H9 (cell line): ENCODE measurements at regions not wholly inside any gene's neighbourhood (a gene's known extent, or its start where the extent isn't known, plus 50 kb on each side); places are given as distances from the start of the nearest gene placed in this dataset.
A peak's percentile ranks its signal among the peaks of the same experiment; 100 is the strongest.

Source experiments
- DNase-seq: peaks from one replicate; pipeline ENCODE4 v3.0.0-alpha.2; 2017
- H2AFZ ChIP-seq: one replicate; pipeline ENCODE4 v1.6.1; 2013; ENCODE audit warnings: mild to moderate bottlenecking, low read length, control low read depth, moderate library complexity
- H2AK5ac ChIP-seq: 2 replicates; pipeline ENCODE4 v1.6.1; 2013; ENCODE audit warnings: low read length, control low read depth, mixed read lengths; ENCODE audit not compliant: insufficient read length
- H2BK120ac ChIP-seq: one replicate; pipeline ENCODE4 v1.6.1; 2013; ENCODE audit warnings: low read depth, mild to moderate bottlenecking, low read length, control low read depth, inconsistent platforms; ENCODE audit not compliant: poor library complexity, severe bottlenecking
- H2BK12ac ChIP-seq: 2 replicates; pipeline ENCODE4 v1.6.1; 2013; ENCODE audit warnings: low read length, control low read depth, mixed read lengths, low read depth; ENCODE audit not compliant: insufficient read length
- H2BK15ac ChIP-seq: 2 replicates; pipeline ENCODE4 v1.6.1; 2013; ENCODE audit warnings: low read depth, low read length, control low read depth
- H2BK20ac ChIP-seq: one replicate; pipeline ENCODE4 v1.6.1; 2013; ENCODE audit warnings: low read depth, mild to moderate bottlenecking, low read length, control low read depth, inconsistent platforms; ENCODE audit not compliant: poor library complexity, severe bottlenecking
- H2BK5ac ChIP-seq: 2 replicates; pipeline ENCODE4 v1.6.1; 2013; ENCODE audit warnings: low read length, control low read depth, mixed read lengths; ENCODE audit not compliant: insufficient read length
- H3K14ac ChIP-seq: 2 replicates; pipeline ENCODE4 v1.6.1; 2013; ENCODE audit warnings: low read length, control low read depth; ENCODE audit not compliant: insufficient read depth
- H3K18ac ChIP-seq: 2 replicates; pipeline ENCODE4 v1.6.1; 2013; ENCODE audit warnings: low read depth, mild to moderate bottlenecking, mixed read lengths, low read length, control low read depth; ENCODE audit not compliant: insufficient read length
- H3K23ac ChIP-seq: 2 replicates; pipeline ENCODE4 v1.6.1; 2013; ENCODE audit warnings: low read length, control low read depth, mixed read lengths, low read depth; ENCODE audit not compliant: insufficient read length
- H3K23me2 ChIP-seq: 2 replicates; pipeline ENCODE4 v1.6.1; 2013; ENCODE audit warnings: low read depth, mild to moderate bottlenecking, mixed read lengths, low read length, control low read depth; ENCODE audit not compliant: insufficient read length, poor library complexity, severe bottlenecking
- H3K27ac ChIP-seq: 2 replicates; pipeline ENCODE4 v1.5.1; 2013; ENCODE audit warnings: low read length, control low read depth, mixed read lengths, low read depth; ENCODE audit not compliant: insufficient read length
- H3K27me3 ChIP-seq: 2 replicates; pipeline ENCODE4 v1.6.1; 2013; ENCODE audit warnings: low read length, control low read depth, inconsistent platforms; ENCODE audit not compliant: insufficient read depth
- H3K4ac ChIP-seq: 2 replicates; pipeline ENCODE4 v1.6.1; 2013; ENCODE audit warnings: low read depth, mild to moderate bottlenecking, control low read depth, inconsistent platforms, low read length, moderate library complexity
- H3K4me1 ChIP-seq: 2 replicates; pipeline ENCODE4 v1.6.1; 2013; ENCODE audit warnings: low read length, control low read depth, inconsistent platforms; ENCODE audit not compliant: insufficient read depth
- H3K4me2 ChIP-seq: 2 replicates; pipeline ENCODE4 v1.6.1; 2013; ENCODE audit warnings: low read length, control low read depth, mixed read lengths; ENCODE audit not compliant: insufficient read length, insufficient read depth
- H3K56ac ChIP-seq: 2 replicates; pipeline ENCODE4 v1.6.1; 2013; ENCODE audit warnings: low read depth, mild to moderate bottlenecking, mixed read lengths, low read length, control low read depth; ENCODE audit not compliant: insufficient read length
- H3K79me1 ChIP-seq: 2 replicates; pipeline ENCODE4 v1.6.1; 2013; ENCODE audit warnings: low read depth, mild to moderate bottlenecking, moderate library complexity, low read length, control low read depth, inconsistent platforms; ENCODE audit not compliant: insufficient read depth, poor library complexity, severe bottlenecking
- H3K79me2 ChIP-seq: 2 replicates; pipeline ENCODE4 v1.6.1; 2013; ENCODE audit warnings: low read length, control low read depth, inconsistent platforms; ENCODE audit not compliant: insufficient read depth
- H3K9ac ChIP-seq: 2 replicates; pipeline ENCODE4 v1.6.1; 2013; ENCODE audit warnings: low read length, control low read depth, mixed read lengths; ENCODE audit not compliant: insufficient read length; ENCODE audit errors: extremely low read depth
- H3K9me3 ChIP-seq: one replicate; pipeline ENCODE4 v1.6.1; 2013; ENCODE audit warnings: low read depth, low read length, inconsistent platforms; ENCODE audit not compliant: control insufficient read depth
- H3T11ph ChIP-seq: one replicate; pipeline ENCODE4 v1.6.1; 2013; ENCODE audit warnings: mild to moderate bottlenecking, low read length, control low read depth, inconsistent platforms
- H4K20me1 ChIP-seq: one replicate; pipeline ENCODE4 v1.6.1; 2013; ENCODE audit not compliant: control insufficient read depth, insufficient read length, insufficient read depth
- H4K5ac ChIP-seq: 2 replicates; pipeline ENCODE4 v1.6.1; 2013; ENCODE audit warnings: low read depth, mild to moderate bottlenecking, mixed read lengths, low read length, control low read depth; ENCODE audit not compliant: insufficient read length
- H4K8ac ChIP-seq: replicated peaks from 2 replicates; pipeline ENCODE4 v1.6.1; 2013; ENCODE audit warnings: low read length, control low read depth, mixed read lengths, low read depth; ENCODE audit not compliant: insufficient read length
- H4K91ac ChIP-seq: 2 replicates; pipeline ENCODE4 v1.6.1; 2013; ENCODE audit warnings: low read depth, mild to moderate bottlenecking, moderate library complexity, mixed read lengths, low read length, control low read depth; ENCODE audit not compliant: insufficient read length
- H3K27ac Mint-ChIP-seq, 3 experiments: 2 replicates in 2 of 3; 3 replicates in 1 of 3; pipeline ENCODE4 v1.8.0; 2020 to 2021; ENCODE audit warnings: mixed read lengths in 3 of 3, mild to moderate bottlenecking in 1 of 3, moderate library complexity in 1 of 3
- H3K27me3 Mint-ChIP-seq: 2 replicates; pipeline ENCODE4 v1.8.0; 2021; ENCODE audit warnings: low read depth, mild to moderate bottlenecking, moderate library complexity, mixed read lengths
- H3K36me3 Mint-ChIP-seq, 3 experiments: 2 replicates in 2 of 3; 3 replicates in 1 of 3; pipeline ENCODE4 v1.8.0; 2020 to 2021; ENCODE audit warnings: low read depth in 3 of 3, mixed read lengths in 3 of 3; ENCODE audit not compliant: insufficient read depth in 1 of 3
- H3K4me1 Mint-ChIP-seq, 2 experiments: 2 replicates each; pipeline ENCODE4 v1.8.0; 2020; ENCODE audit warnings: mixed read lengths in 2 of 2
- H3K4me3 Mint-ChIP-seq, 2 experiments: 2 replicates in 1 of 2; 3 replicates in 1 of 2; pipeline ENCODE4 v1.8.0; 2020 to 2021; ENCODE audit warnings: mild to moderate bottlenecking in 2 of 2, mixed read lengths in 2 of 2, moderate library complexity in 1 of 2
- H3K9me3 Mint-ChIP-seq, 2 experiments: 2 replicates in 1 of 2; 3 replicates in 1 of 2; pipeline ENCODE4 v1.8.0; 2020; ENCODE audit warnings: mild to moderate bottlenecking in 2 of 2, mixed read lengths in 2 of 2, moderate library complexity in 1 of 2
- WGBS: extraction: QIAGEN DNeasy Blood & Tissue Kit; methylation state at CpG from one replicate; pipeline ENCODE4 v1.1.7; 2013; ENCODE audit warnings: missing lambda C conversion rate, low lambda C conversion rate, mixed read lengths; ENCODE audit not compliant: insufficient read length; ENCODE audit errors: extremely low coverage; 5-methylcytosine and 5-hydroxymethylcytosine counted together
- TF ChIP-seq, protein P1 (sequence below): fragments of 200-600 bp; sonication (generic); conservative IDR thresholded peaks from 3 replicates; pipeline ENCODE4 v1.8.0; 2021; ENCODE audit warnings: antibody characterized with exemption, mild to moderate bottlenecking

- WGBS, result no CpG with 5 or more reads among the region's 3 CpGs
- H3K27me3 Mint-ChIP-seq, result no peaks in the 10 kb centered on the region
These were observed 1107.6 kb downstream of the C4orf33 start for GRCh38 chr4:130203571-130203970.

More at GRCh38 chr4:130203571-130203970, 1107.6 kb downstream of the C4orf33 start:
- Histone ChIP-seq H4K5ac (no peak overlapping the region), H3K4me2 (no peak overlapping the region), H3K4me1 (no peaks in the 10 kb centered on the region), H3K9ac (no peak overlapping the region), H3K23me2 (no peaks in the 10 kb centered on the region), H3K27ac (no peak overlapping the region), H3K56ac (no peak overlapping the region), H4K20me1 (no peaks in the 10 kb centered on the region), H4K8ac (no peak overlapping the region), H2BK15ac (no peak overlapping the region), H3K79me1 (no peaks in the 10 kb centered on the region), H2AK5ac (no peak overlapping the region), H3K27me3 (no peaks in the 10 kb centered on the region), H2BK12ac (no peak overlapping the region), H2BK5ac (no peak overlapping the region), H2AFZ (no peak overlapping the region), H4K91ac (no peak overlapping the region), H2BK120ac (no peak overlapping the region), H3K18ac (peak overlapping the region; percentile 53), H3K4ac (no peak overlapping the region), H3T11ph (no peak overlapping the region), H2BK20ac (no peak overlapping the region), H3K14ac (no peak overlapping the region), H3K9me3 (peaks cover 18% of the 10 kb centered on the region), H3K23ac (no peak overlapping the region), H3K79me2 (no peaks in the 10 kb centered on the region)
- Mint-ChIP-seq H3K4me3 (no peak overlapping the region), H3K27ac (no peak overlapping the region), H3K36me3 (peaks cover 13 to 34% (median 22%) of the 10 kb centered on the region in 3 experiments), H3K4me1 (no peaks in the 10 kb centered on the region), H3K9me3 (peaks cover 30 to 36% of the 10 kb centered on the region in 2 experiments)
- TF ChIP-seq, protein P1, sequence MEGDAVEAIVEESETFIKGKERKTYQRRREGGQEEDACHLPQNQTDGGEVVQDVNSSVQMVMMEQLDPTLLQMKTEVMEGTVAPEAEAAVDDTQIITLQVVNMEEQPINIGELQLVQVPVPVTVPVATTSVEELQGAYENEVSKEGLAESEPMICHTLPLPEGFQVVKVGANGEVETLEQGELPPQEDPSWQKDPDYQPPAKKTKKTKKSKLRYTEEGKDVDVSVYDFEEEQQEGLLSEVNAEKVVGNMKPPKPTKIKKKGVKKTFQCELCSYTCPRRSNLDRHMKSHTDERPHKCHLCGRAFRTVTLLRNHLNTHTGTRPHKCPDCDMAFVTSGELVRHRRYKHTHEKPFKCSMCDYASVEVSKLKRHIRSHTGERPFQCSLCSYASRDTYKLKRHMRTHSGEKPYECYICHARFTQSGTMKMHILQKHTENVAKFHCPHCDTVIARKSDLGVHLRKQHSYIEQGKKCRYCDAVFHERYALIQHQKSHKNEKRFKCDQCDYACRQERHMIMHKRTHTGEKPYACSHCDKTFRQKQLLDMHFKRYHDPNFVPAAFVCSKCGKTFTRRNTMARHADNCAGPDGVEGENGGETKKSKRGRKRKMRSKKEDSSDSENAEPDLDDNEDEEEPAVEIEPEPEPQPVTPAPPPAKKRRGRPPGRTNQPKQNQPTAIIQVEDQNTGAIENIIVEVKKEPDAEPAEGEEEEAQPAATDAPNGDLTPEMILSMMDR, result no peak
- no peak for DNase-seq
